Thyroid gland (tissue), 4 donors: ENCODE measurements at regions not wholly inside any gene's neighbourhood (a gene's known extent, or its start where the extent isn't known, plus 50 kb on each side); places are given as distances from the start of the nearest gene placed in this dataset.

Source experiments
- DNase-seq, 2 donors: peaks; one replicate each; pipeline ENCODE4 v3.0.0-alpha.2; 2019
- H3K27ac ChIP-seq, 3 donors: fragments of 200-600 bp; sonication (generic); 1 replicate in 2 of 3; 2 replicates in 1 of 3; pipeline ENCODE4 v1.5.1; 2016 to 2019; ENCODE audit warnings: mild to moderate bottlenecking in 1 of 3, moderate library complexity in 1 of 3
- H3K27me3 ChIP-seq: fragments of 200-600 bp; sonication (generic); one replicate; pipeline ENCODE4 v1.5.1; 2019
- H3K36me3 ChIP-seq, 2 donors: fragments of 200-600 bp; sonication (generic); one replicate each; pipeline ENCODE4 v1.5.1; 2016 to 2019
- H3K4me1 ChIP-seq, 2 donors: fragments of 200-600 bp; sonication (generic); one replicate each; pipeline ENCODE4 v1.5.1; 2017 to 2019
- H3K4me3 ChIP-seq, 3 donors: fragments of 200-600 bp; sonication (generic); replicated peaks in 1 of 3; 1 replicate in 2 of 3; 2 replicates in 1 of 3; pipeline ENCODE4 v1.5.1; 2016; ENCODE audit warnings: mild to moderate bottlenecking in 1 of 3
- H3K9me3 ChIP-seq: fragments of 200-600 bp; sonication (generic); one replicate; pipeline ENCODE4 v1.5.1; 2017
- POLR2A ChIP-seq, 2 donors: fragments of 450-650 bp; IDR thresholded peaks; one replicate each; pipeline ENCODE4 v1.6.1; 2017; ENCODE audit warnings: antibody characterized with exemption in 2 of 2, mild to moderate bottlenecking in 2 of 2, moderate library complexity in 1 of 2
- WGBS, 2 donors: methylation state at CpG; one replicate each; pipeline ENCODE4 v1.1.5; 2017; 5-methylcytosine and 5-hydroxymethylcytosine counted together
- intact Hi-C: fragments of 100-400 bp; cut with DNase I; formaldehyde crosslinking; loops from one replicate; pipeline ENCODE4 v1.15.1; 2023
- TF ChIP-seq, protein P1 (sequence below), 6 experiments: fragments of 200-600 bp in 3 of 6; fragments of 450-650 bp in 3 of 6; sonication (generic) in 3 of 6; IDR thresholded peaks; one replicate each; pipeline ENCODE4 v1.5.1; 2016 to 2019; ENCODE audit warnings: antibody characterized with exemption in 6 of 6, mild to moderate bottlenecking in 2 of 6, inconsistent platforms in 1 of 6, moderate library complexity in 1 of 6

DNA sequence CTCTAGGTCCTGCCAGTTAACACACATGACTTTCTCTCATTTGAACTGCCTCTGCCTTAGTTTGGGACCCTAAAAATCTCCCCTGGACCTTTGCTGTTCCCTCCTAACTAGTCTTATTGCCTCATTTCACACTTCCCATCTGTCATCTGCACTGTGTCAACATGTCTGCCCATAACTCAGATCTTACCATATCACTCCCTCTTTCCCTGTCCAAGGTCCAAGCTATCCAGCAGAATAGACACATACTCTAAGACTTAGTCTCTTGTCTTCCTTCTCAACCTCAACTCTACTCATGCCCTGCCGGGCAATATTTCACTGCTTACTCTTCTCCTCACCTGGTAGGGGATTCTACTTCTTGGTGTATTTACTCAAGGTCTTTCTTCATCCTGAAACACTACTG, 79.5 kb upstream of the DAB1 start:
- Histone ChIP-seq H3K9me3 (no peaks in the 10 kb centered on the region), H3K4me3 (no peak overlapping the region), H3K27ac (no peak overlapping the region), H3K36me3 (no peaks in the 10 kb centered on the region), H3K27me3 (no peaks in the 10 kb centered on the region), H3K4me1 (no peaks in the 10 kb centered on the region)
- no peak for DNase-seq
- 92 to 96% methylated on average over 1 of the region's 1 CpG for WGBS, 2 donors
- intact Hi-C loops: no loop called here
- TF ChIP-seq POLR2A (IDR thresholded peaks at IDR 0.05): no peak
- TF ChIP-seq, protein P1, sequence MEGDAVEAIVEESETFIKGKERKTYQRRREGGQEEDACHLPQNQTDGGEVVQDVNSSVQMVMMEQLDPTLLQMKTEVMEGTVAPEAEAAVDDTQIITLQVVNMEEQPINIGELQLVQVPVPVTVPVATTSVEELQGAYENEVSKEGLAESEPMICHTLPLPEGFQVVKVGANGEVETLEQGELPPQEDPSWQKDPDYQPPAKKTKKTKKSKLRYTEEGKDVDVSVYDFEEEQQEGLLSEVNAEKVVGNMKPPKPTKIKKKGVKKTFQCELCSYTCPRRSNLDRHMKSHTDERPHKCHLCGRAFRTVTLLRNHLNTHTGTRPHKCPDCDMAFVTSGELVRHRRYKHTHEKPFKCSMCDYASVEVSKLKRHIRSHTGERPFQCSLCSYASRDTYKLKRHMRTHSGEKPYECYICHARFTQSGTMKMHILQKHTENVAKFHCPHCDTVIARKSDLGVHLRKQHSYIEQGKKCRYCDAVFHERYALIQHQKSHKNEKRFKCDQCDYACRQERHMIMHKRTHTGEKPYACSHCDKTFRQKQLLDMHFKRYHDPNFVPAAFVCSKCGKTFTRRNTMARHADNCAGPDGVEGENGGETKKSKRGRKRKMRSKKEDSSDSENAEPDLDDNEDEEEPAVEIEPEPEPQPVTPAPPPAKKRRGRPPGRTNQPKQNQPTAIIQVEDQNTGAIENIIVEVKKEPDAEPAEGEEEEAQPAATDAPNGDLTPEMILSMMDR (IDR thresholded peaks at IDR 0.05): no peak

DNA sequence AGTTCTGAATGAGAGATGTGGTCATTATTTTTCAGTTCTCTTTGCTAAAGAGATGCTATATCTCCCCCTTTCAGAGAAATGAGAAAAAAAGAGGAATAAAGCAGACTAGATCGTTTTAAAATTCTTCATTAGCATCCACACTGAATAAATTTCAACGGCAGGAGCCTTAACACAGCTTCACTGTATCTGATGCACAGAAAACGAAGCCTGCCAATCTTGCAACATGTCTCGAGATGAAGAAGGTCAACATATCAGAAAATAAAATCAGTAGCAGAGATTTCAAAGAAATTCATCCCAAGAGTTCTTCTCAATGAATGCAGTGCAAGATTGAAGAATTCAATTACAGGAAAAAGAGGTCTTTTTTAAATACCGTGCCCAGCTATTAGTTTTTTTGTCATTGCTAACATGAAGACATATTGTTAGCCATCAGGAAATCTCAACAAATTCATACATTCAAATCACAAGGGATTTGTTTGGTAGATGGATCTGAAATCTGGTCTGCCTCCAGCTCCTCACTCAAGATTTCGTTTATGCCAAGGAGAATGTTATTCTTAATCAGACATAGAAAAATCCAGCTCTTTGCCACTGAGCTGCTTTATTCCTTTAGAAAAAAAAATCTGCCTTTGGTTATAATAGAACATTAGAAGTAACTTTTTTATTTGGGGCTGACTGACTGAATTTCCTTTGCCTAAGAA, 76.4 kb upstream of the DAB1 start:
- TF ChIP-seq, protein P1 (IDR thresholded peaks at IDR 0.05): no peak
- no peak for TF ChIP-seq POLR2A (IDR thresholded peaks at IDR 0.05)
- Histone ChIP-seq H3K9me3 (no peaks in the 10 kb centered on the region), H3K27ac (no peak overlapping the region), H3K4me3 (no peak overlapping the region), H3K27me3 (no peaks in the 10 kb centered on the region), H3K4me1 (no peaks in the 10 kb centered on the region), H3K36me3 (no peaks in the 10 kb centered on the region)
- no peak for DNase-seq
- intact Hi-C loops: no loop called here
- 72 to 73% methylated on average over 6 of the region's 6 CpGs for WGBS, 2 donors

DNA sequence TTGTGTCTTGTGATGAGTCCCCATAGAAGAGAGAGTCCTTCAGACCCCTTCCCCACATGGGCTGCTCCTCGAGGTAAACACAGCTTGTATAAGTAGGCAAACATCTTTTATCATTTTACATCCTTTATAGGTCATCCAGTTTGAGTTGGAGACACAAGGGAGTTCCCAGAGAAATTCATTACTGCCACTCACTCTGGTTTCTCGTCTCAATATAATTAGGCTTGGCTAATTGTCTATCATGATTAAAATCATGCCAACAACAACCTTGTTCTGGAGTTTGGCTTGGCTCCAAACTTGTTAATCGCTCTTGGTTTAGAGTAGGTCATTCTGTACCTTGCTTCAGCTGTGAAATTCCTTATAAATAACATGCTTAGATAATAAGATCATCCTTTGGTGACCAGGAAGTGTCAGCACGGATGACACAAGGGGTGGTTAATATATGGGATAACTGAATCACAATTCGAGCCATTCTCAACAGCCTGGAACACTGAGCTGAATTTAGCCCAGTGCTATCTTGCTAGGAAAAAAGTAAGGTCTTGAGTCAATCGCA, 70.7 kb upstream of the DAB1 start:
- no peaks in the 10 kb centered on the region for H3K4me1 ChIP-seq
- H3K36me3 ChIP-seq: no peaks in the 10 kb centered on the region
- TF ChIP-seq, protein P1 (IDR thresholded peaks at IDR 0.05): no peak
- TF ChIP-seq POLR2A (IDR thresholded peaks at IDR 0.05): no peak
- intact Hi-C loops: no loop called here
- H3K27ac ChIP-seq: no peak overlapping the region
- no peak overlapping the region for H3K4me3 ChIP-seq
- no peaks in the 10 kb centered on the region for H3K9me3 ChIP-seq
- DNase-seq: no peak
- no peaks in the 10 kb centered on the region for H3K27me3 ChIP-seq
- WGBS, 2 donors: 77% methylated on average over 6 of the region's 6 CpGs

DNA sequence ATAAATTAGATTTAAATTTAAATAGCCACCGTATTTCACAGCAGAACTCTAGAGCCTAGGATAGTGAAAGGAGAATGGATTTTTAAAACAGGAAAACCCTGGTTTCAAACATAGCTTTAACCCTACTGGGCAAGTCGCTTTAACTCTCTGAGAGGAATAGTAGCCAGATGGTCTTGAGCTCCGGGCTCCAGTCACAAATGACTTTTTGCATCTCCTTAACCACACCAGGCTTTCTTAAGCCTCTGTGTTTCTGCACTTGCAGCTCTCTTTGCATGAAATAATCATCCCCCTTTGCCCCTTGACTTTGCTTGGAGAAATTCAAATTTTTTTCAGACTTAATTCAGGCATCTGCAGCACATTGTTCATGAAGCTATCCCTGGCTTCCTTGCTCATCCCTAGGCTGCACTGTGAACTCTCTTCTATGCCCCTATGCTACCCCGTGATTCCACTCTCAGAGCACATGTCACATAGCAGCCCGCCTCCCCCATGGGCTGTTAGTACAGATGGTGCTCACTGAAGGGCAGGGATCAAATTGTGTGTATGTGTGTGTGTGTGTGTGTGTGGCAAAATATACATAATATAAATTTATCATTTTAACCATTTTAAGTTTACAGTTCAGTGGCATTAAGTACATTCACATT, 68.8 kb upstream of the DAB1 start:
- Histone ChIP-seq H3K36me3 (no peaks in the 10 kb centered on the region), H3K27ac (no peak overlapping the region), H3K9me3 (no peaks in the 10 kb centered on the region), H3K4me1 (no peaks in the 10 kb centered on the region), H3K4me3 (no peak overlapping the region), H3K27me3 (no peaks in the 10 kb centered on the region)
- TF ChIP-seq, protein P1 (IDR thresholded peaks at IDR 0.05): no peak
- TF ChIP-seq POLR2A (IDR thresholded peaks at IDR 0.05): no peak
- DNase-seq: no peak
- 50 to 71% methylated on average over 5 of the region's 5 CpGs for WGBS, 2 donors
- intact Hi-C loops: no loop called here

DNA sequence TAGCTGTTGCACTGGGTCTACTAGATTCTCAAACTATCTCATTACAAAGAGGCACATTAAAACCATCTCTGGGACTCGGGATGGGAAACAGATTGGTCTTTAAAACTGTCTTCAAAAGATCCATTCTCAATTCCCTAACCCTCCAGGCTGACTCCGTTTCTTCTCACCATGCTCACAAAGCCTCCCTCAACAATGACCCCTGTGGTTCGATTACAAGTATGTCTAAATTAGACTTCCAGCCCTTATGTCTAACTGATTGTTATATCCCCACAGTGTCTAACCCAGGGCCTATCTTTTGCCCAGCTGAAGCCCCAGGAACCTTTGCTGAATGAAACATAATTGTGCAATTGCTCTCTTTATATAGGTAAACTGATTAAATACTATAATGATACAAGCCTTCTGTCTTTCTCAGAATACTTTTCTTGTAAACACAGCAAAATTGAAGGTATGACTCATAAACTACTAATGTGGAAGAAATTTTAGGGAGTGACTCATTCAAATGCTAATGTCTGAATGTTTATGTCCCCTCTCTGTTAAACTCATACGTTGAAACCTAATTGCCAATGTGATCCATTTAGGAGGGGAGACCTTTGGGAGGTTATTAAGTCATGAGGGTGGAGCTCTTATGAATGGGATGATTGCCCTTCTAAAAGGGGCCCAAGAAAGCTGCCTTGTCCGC, 65.6 kb upstream of the DAB1 start:
- TF ChIP-seq POLR2A (IDR thresholded peaks at IDR 0.05): no peak
- TF ChIP-seq, protein P1 (IDR thresholded peaks at IDR 0.05): no peak
- intact Hi-C loops: no loop called here
- no peaks in the 10 kb centered on the region for H3K4me1 ChIP-seq
- no peak for DNase-seq
- H3K36me3 ChIP-seq: no peaks in the 10 kb centered on the region
- no peaks in the 10 kb centered on the region for H3K27me3 ChIP-seq
- no peak overlapping the region for H3K27ac ChIP-seq
- no peak overlapping the region for H3K4me3 ChIP-seq
- WGBS, 2 donors: 80% methylated on average over 5 of the region's 5 CpGs
- H3K9me3 ChIP-seq: no peaks in the 10 kb centered on the region
